H1 (cell line): ENCODE measurements at regions not wholly inside any gene's neighbourhood (a gene's known extent, or its start where the extent isn't known, plus 50 kb on each side); places are given as distances from the start of the nearest gene placed in this dataset.

ENCODE experiments used
- CTCF ChIA-PET: fragments of 300-600 bp; sonication (Branson Sonifier 250); formaldehyde crosslinking; loops from one replicate; lab custom pipeline; 2021; ENCODE audit not compliant: partially characterized antibody; lab: Charles Lee
- POLR2A ChIA-PET: fragments of 300-600 bp; sonication (Branson Sonifier 250); formaldehyde crosslinking; loops from one replicate; lab custom pipeline; 2021; ENCODE audit warnings: inconsistent platforms; ENCODE audit not compliant: partially characterized antibody; lab: Charles Lee
- DNase-seq, 2 experiments: peaks; one replicate each; pipeline versions ENCODE4 v3.0.0 to v3.0.0-alpha.2; 2010 to 2022; ENCODE audit warnings: low spot score in 2 of 2, low read depth in 1 of 2, mixed read lengths in 1 of 2
- FAIRE-seq: peaks from 2 replicates; lab custom pipeline; 2011; peaks lifted over from hg19 to GRCh38; lab: Jason Lieb, UNC
- H2AFZ ChIP-seq: 2 replicates; pipeline ENCODE4 v1.8.1; 2012; ENCODE audit warnings: low read length, inconsistent platforms
- H2AK5ac ChIP-seq: 2 replicates; pipeline ENCODE4 v1.6.1; 2013; ENCODE audit warnings: low read depth, low read length
- H2BK120ac ChIP-seq: replicated peaks from 2 replicates; pipeline ENCODE3; 2013; ENCODE audit warnings: low read depth, low read length, inconsistent platforms
- H2BK12ac ChIP-seq: 2 replicates; pipeline ENCODE4 v1.6.1; 2013; ENCODE audit warnings: low read depth, low read length
- H2BK15ac ChIP-seq: 2 replicates; pipeline ENCODE4 v1.6.1; 2013; ENCODE audit warnings: low read length
- H2BK20ac ChIP-seq: 2 replicates; pipeline ENCODE4 v1.6.1; 2013; ENCODE audit warnings: low read length
- H2BK5ac ChIP-seq: 2 replicates; pipeline ENCODE4 v1.6.1; 2013; ENCODE audit warnings: low read depth, low read length
- H3K14ac ChIP-seq: 2 replicates; pipeline ENCODE4 v1.6.1; 2013; ENCODE audit warnings: inconsistent platforms; ENCODE audit not compliant: insufficient read length
- H3K18ac ChIP-seq: 2 replicates; pipeline ENCODE4 v1.6.1; 2013; ENCODE audit warnings: low read length; ENCODE audit errors: extremely low read depth
- H3K23ac ChIP-seq: 2 replicates; pipeline ENCODE4 v1.6.1; 2013; ENCODE audit warnings: inconsistent platforms; ENCODE audit not compliant: insufficient read length
- H3K23me2 ChIP-seq: 2 replicates; pipeline ENCODE4 v1.6.1; 2013; ENCODE audit warnings: low read depth, low read length
- H3K27ac ChIP-seq: 2 replicates; pipeline ENCODE4 v1.6.1; 2011; ENCODE audit warnings: low read depth, low read length, inconsistent platforms
- H3K27me3 ChIP-seq, 4 experiments: replicated peaks in 1 of 4; 1 replicate in 1 of 4; 2 replicates in 3 of 4; pipeline versions ENCODE4 v1.6.1 to v1.8.1; 2011 to 2013; ENCODE audit warnings: low read length in 3 of 4, mild to moderate bottlenecking in 3 of 4, inconsistent platforms in 2 of 4, mixed read lengths in 2 of 4, moderate library complexity in 1 of 4; ENCODE audit not compliant: control insufficient read depth in 3 of 4, insufficient read depth in 3 of 4; ENCODE audit errors: extremely low read depth in 1 of 4
- H3K36me3 ChIP-seq, 4 experiments: 2 replicates each; pipeline versions ENCODE4 v1.6.1 to v1.8.1; 2011 to 2013; ENCODE audit warnings: mild to moderate bottlenecking in 4 of 4, low read length in 3 of 4, moderate library complexity in 2 of 4, control low read depth in 1 of 4, inconsistent platforms in 1 of 4; ENCODE audit not compliant: insufficient read depth in 4 of 4, control insufficient read depth in 2 of 4
- H3K4ac ChIP-seq: replicated peaks from 2 replicates; pipeline ENCODE3; 2013; ENCODE audit warnings: low read length, low read depth, mixed read lengths, inconsistent platforms; ENCODE audit not compliant: insufficient read length
- H3K4me1 ChIP-seq, 4 experiments: replicated peaks in 1 of 4; 1 replicate in 1 of 4; 2 replicates in 3 of 4; pipeline versions ENCODE4 v1.6.1 to v1.8.1; 2011 to 2013; ENCODE audit warnings: low read length in 3 of 4, inconsistent platforms in 2 of 4, mixed read lengths in 1 of 4; ENCODE audit not compliant: insufficient read depth in 4 of 4, control insufficient read depth in 3 of 4
- H3K4me2 ChIP-seq, 2 experiments: 2 replicates each; pipeline versions ENCODE4 v1.6.1 to v1.8.1; 2011 to 2013; ENCODE audit warnings: low read depth in 2 of 2, low read length in 2 of 2, control low read depth in 1 of 2, inconsistent platforms in 1 of 2, mild to moderate bottlenecking in 1 of 2; ENCODE audit not compliant: insufficient read depth in 1 of 2
- H3K4me3 ChIP-seq, 4 experiments: fragments of 200-600, 300-600 bp in 1 of 4; sonication (generic), shearing (Covaris generic), sonication (Bioruptor Twin) in 1 of 4; 2 replicates each; pipeline versions ENCODE4 v1.5.1 to v1.8.1; 2011 to 2016; ENCODE audit warnings: low read length in 4 of 4, low read depth in 3 of 4, control low read depth in 2 of 4, inconsistent platforms in 2 of 4, mild to moderate bottlenecking in 2 of 4, mixed read lengths in 1 of 4, moderate library complexity in 1 of 4; ENCODE audit not compliant: insufficient read depth in 2 of 4; ENCODE audit errors: extremely low read depth in 1 of 4
- H3K56ac ChIP-seq: replicated peaks from 2 replicates; pipeline ENCODE3; 2013; ENCODE audit warnings: low read depth, mild to moderate bottlenecking, mixed read lengths, low read length, inconsistent platforms; ENCODE audit not compliant: insufficient read length
- H3K79me1 ChIP-seq: 2 replicates; pipeline ENCODE4 v1.6.1; 2013; ENCODE audit warnings: low read depth, low read length, control low read depth
- H3K79me2 ChIP-seq, 2 experiments: 2 replicates each; pipeline versions ENCODE4 v1.6.1 to v1.8.1; 2012 to 2013; ENCODE audit warnings: low read length in 2 of 2, mild to moderate bottlenecking in 2 of 2, inconsistent platforms in 1 of 2; ENCODE audit not compliant: insufficient read depth in 2 of 2, control insufficient read depth in 1 of 2
- H3K9ac ChIP-seq, 4 experiments: replicated peaks in 1 of 4; 1 replicate in 1 of 4; 2 replicates in 3 of 4; pipeline versions ENCODE4 v1.6.1 to v1.8.1; 2011 to 2013; ENCODE audit warnings: low read depth in 3 of 4, low read length in 3 of 4, control low read depth in 2 of 4, mild to moderate bottlenecking in 2 of 4, moderate library complexity in 2 of 4, inconsistent platforms in 1 of 4; ENCODE audit errors: extremely low read depth in 1 of 4
- H3K9me3 ChIP-seq, 2 experiments: 2 replicates each; pipeline versions ENCODE4 v1.6.1 to v1.8.1; 2012 to 2013; ENCODE audit warnings: mild to moderate bottlenecking in 2 of 2, moderate library complexity in 2 of 2, control low read depth in 1 of 2, inconsistent platforms in 1 of 2, low read depth in 1 of 2, low read length in 1 of 2, mixed read lengths in 1 of 2; ENCODE audit not compliant: insufficient read depth in 2 of 2
- H4K20me1 ChIP-seq, 2 experiments: replicated peaks in 1 of 2; 2 replicates each; pipeline versions ENCODE3 to v1.8.1; 2011 to 2013; ENCODE audit warnings: inconsistent platforms in 2 of 2, low read length in 2 of 2, mild to moderate bottlenecking in 1 of 2; ENCODE audit not compliant: insufficient read depth in 2 of 2, control insufficient read depth in 1 of 2
- H4K5ac ChIP-seq: 2 replicates; pipeline ENCODE4 v1.6.1; 2013; ENCODE audit warnings: low read length, low read depth, mixed read lengths, inconsistent platforms; ENCODE audit not compliant: insufficient read length
- H4K8ac ChIP-seq: 2 replicates; pipeline ENCODE4 v1.8.0; 2013; ENCODE audit warnings: mild to moderate bottlenecking, moderate library complexity, low read length, inconsistent platforms; ENCODE audit not compliant: insufficient read depth; ENCODE audit errors: extremely low read depth
- H4K91ac ChIP-seq: replicated peaks from 2 replicates; pipeline ENCODE3; 2013; ENCODE audit warnings: low read length, mixed read lengths, inconsistent platforms; ENCODE audit not compliant: insufficient read length
- CEBPB ChIP-seq: IDR thresholded peaks from 2 replicates; pipeline ENCODE4 v1.6.1; 2012; ENCODE audit warnings: low read depth, low read length
- HDAC2 ChIP-seq, 2 experiments: fragments of 300-600 bp in 1 of 2; sonication (generic) in 1 of 2; IDR thresholded peaks; 2 replicates each; pipeline ENCODE4 v1.6.1; 2011 to 2012; ENCODE audit warnings: low read depth in 2 of 2, low read length in 2 of 2, mild to moderate bottlenecking in 2 of 2, moderate library complexity in 2 of 2, borderline replicate concordance in 1 of 2, inconsistent platforms in 1 of 2
- MAFK ChIP-seq: IDR thresholded peaks from 2 replicates; pipeline ENCODE4 v1.6.1; 2012; ENCODE audit warnings: low read depth, mild to moderate bottlenecking, improper control_type of control experiment, low read length
- RFX5 ChIP-seq: IDR thresholded peaks from 2 replicates; pipeline ENCODE4 v1.6.1; 2011; ENCODE audit warnings: low read depth, low read length, improper control_type of control experiment, borderline replicate concordance
- WGBS, 2 experiments: shearing (Covaris generic) in 1 of 2; methylation state at CpG; one replicate each; pipeline versions ENCODE4 v1.1.6 to v1.1.7; 2013 to 2015; ENCODE audit warnings: low lambda C conversion rate in 2 of 2, mixed read lengths in 2 of 2, inconsistent platforms in 1 of 2, low coverage in 1 of 2, missing lambda C conversion rate in 1 of 2; ENCODE audit not compliant: insufficient replicate concordance in 2 of 2, insufficient coverage in 1 of 2, insufficient read length in 1 of 2; ENCODE audit errors: extremely low coverage in 1 of 2, missing lambda C conversion rate in 1 of 2; 5-methylcytosine and 5-hydroxymethylcytosine counted together

- H2BK20ac ChIP-seq = no peak overlapping the region
- no peak overlapping the region for H2BK5ac ChIP-seq
- ChIA-PET CTCF (interaction anchor here (1.0 to 1.9 kb wide), 4 partner anchors 18 to 52 kb away, joined by 3 to 7 read pairs (median 5); no protein-coding TSS in a partner anchor), POLR2A (no interaction called here)
- no peak overlapping the region for H4K5ac ChIP-seq
- H3K4ac ChIP-seq = no peak overlapping the region
- no peak overlapping the region for H3K4me2 ChIP-seq
- no peak overlapping the region for H3K14ac ChIP-seq
- no peak overlapping the region for H3K18ac ChIP-seq
- no peak overlapping the region for H2BK15ac ChIP-seq
- no peak overlapping the region for H2AFZ ChIP-seq
- no peak overlapping the region for H2AK5ac ChIP-seq
- H4K8ac ChIP-seq = no peak overlapping the region
- H2BK120ac ChIP-seq = no peak overlapping the region
- no peak overlapping the region for H3K9ac ChIP-seq
- H3K27ac ChIP-seq = no peak overlapping the region
- no peaks in the 10 kb centered on the region for H3K27me3 ChIP-seq
- no peak overlapping the region for H3K56ac ChIP-seq
- no peak overlapping the region for H2BK12ac ChIP-seq
- H3K23me2 ChIP-seq = peaks cover under 1% of the 10 kb centered on the region
- peaks cover 10 to 22% of the 10 kb centered on the region in 2 experiments for H4K20me1 ChIP-seq
- FAIRE-seq = no peak
- peaks cover 0 to 7% (median 3%) of the 10 kb centered on the region in 4 experiments; a peak in 4 of 7 replicates for H3K4me1 ChIP-seq
- no peak overlapping the region for H3K4me3 ChIP-seq
- no peaks in the 10 kb centered on the region for H3K9me3 ChIP-seq
- 89% methylated on average over 4 of the region's 4 CpGs; no CpG with 5 or more reads in 1 of the 2 experiments for WGBS, 2 experiments
- peaks cover 0 to 2% (median under 1%) of the 10 kb centered on the region in 4 experiments; a peak in 2 of 8 replicates for H3K36me3 ChIP-seq
- H3K79me2 ChIP-seq = peaks cover 1 to 8% of the 10 kb centered on the region in 2 experiments; a peak in 3 of 4 replicates
- TF ChIP-seq CEBPB (no peak), RFX5 (no peak), HDAC2 (IDR thresholded peaks at IDR 0.05; ENCODE audit: borderline replicate concordance in 1 of 2, low read depth in 2 of 2, low read length in 2 of 2) (no peak), MAFK (no peak)
- no peak overlapping the region for H4K91ac ChIP-seq
- peaks cover 20% of the 10 kb centered on the region for H3K79me1 ChIP-seq
- H3K23ac ChIP-seq = no peak overlapping the region
- DNase-seq = no peak
Observed at GRCh38 chr2:120917886-120918285, 182.2 kb downstream of the GLI2 start.
